ENCODE measurements at regions not wholly inside any gene's neighbourhood (a gene's known extent, or its start where the extent isn't known, plus 50 kb on each side); places are given as distances from the start of the nearest gene placed in this dataset.

DNA sequence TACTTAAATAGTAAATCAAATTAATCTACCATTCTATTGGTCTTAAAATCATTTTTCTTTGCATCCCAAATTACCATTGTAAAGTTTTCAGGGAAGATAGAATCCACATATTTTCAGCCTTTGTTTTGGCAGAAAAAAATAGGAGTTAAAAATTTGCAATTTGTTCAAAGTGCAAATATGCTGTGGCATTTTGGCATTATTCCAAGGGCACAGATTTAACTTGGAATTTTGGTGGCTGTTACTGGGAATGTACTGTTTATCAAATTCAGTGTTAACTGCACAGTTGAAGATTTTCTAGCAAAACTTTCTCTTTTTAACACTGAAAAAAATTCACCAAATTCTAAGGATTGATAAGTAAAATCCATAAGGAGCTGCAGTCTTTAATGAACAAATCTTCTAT is 151.0 kb upstream of the HDAC9 start:
- TF ChIP-seq EZH2phosphoT487 (IDR thresholded peaks at IDR 0.05), result no peak
- TF ChIP-seq, protein P1, sequence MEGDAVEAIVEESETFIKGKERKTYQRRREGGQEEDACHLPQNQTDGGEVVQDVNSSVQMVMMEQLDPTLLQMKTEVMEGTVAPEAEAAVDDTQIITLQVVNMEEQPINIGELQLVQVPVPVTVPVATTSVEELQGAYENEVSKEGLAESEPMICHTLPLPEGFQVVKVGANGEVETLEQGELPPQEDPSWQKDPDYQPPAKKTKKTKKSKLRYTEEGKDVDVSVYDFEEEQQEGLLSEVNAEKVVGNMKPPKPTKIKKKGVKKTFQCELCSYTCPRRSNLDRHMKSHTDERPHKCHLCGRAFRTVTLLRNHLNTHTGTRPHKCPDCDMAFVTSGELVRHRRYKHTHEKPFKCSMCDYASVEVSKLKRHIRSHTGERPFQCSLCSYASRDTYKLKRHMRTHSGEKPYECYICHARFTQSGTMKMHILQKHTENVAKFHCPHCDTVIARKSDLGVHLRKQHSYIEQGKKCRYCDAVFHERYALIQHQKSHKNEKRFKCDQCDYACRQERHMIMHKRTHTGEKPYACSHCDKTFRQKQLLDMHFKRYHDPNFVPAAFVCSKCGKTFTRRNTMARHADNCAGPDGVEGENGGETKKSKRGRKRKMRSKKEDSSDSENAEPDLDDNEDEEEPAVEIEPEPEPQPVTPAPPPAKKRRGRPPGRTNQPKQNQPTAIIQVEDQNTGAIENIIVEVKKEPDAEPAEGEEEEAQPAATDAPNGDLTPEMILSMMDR (IDR thresholded peaks at IDR 0.05), result no peak

Data from neural progenitor cell (in vitro differentiated cells).